GM18502 (cell line): ENCODE measurements at regions not wholly inside any gene's neighbourhood (a gene's known extent, or its start where the extent isn't known, plus 50 kb on each side); places are given as distances from the start of the nearest gene placed in this dataset.
"Not testable (repeated sequence)": the region's sequence is repeated elsewhere in the genome, so short reads cannot be mapped to it uniquely, and the experiment has no call there.

Source experiments
- ATAC-seq: cut with Tn5 transposase; IDR thresholded peaks from one replicate; pipeline ENCODE4 v1.9.1; 2021; ENCODE audit warnings: mild to moderate bottlenecking; ENCODE audit not compliant: unreplicated experiment, poor library complexity

- no peak for ATAC-seq
Measured at GRCh38 chr1:213571419-213571818, 416.4 kb upstream of the PROX1 start.

- no peak for ATAC-seq
Measured at GRCh38 chr1:213571843-213572242, 415.9 kb upstream of the PROX1 start.

DNA sequence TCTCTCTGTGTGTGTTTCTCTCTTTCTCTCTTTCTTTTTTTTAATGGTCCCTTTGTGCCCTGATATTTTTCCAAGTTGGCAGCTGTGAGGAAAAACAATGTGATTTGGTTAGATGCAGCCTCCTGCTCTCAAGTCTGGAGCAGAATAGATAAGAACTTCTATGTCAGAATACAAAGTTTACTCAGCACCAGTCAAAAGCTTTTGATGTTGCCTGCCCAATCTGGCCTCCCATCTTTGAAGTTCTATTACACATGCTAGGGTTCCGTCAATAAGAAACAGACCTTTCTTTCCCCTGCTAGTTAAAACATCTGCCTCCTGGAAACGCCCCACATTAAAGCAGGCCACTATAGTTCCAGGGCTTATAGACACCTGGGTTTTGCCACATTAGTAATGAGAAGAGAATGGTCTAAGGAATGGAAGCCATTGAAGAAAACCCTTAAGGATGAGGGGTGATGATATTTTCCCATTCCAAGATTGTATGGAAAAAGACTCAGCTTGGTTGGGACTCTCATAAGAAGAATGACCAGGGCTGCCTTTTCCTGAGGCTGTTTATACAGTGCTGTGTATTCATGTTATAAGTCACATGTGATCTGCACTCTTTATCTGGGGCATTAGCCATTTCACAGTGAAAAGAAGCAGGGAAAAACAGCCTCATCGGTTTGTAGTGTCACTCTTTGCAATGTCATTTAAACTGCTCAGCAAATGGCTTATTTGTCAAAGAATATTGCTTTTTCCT, 414.7 kb upstream of the PROX1 start:
- no peak for ATAC-seq

GRCh38 chr1:213573648-213574009, 414.1 kb upstream of the PROX1 start:
- no peak for ATAC-seq

DNA sequence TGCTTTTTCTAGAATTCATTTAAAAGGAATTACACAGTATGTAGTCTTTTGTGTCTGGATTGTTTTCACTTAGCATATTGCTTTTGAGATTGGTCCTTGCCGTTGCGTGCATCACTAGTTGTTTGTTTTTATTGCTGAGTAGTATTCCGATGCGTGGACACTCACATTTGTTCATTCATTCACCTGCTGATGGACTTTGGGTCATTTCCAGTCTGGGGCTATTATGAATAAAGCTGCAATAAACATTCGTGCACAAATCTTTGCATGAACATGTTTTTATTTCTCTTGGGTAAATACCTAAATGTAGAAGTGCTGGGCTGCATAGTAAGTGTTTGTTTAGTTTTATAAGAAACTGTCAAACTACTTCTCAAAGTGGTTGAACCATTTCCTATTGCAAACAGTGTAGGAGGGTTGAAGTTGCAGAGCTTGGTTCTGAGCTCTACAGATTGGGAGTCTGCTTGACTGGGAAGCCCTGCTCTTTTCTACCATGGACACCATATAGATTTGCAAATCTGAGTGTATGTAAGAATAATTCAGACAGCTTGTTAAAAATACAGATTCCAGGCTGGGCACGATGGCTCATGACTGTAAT, 404.7 kb upstream of the PROX1 start:
- ATAC-seq = no peak

GRCh38 chr1:213584272-213584671, 403.5 kb upstream of the PROX1 start:
- ATAC-seq = no peak

GRCh38 chr1:213585402-213585801, 402.4 kb upstream of the PROX1 start:
- no peak for ATAC-seq

- ATAC-seq = no peak
Measured at GRCh38 chr1:213585959-213586586, 401.7 kb upstream of the PROX1 start.

GRCh38 chr1:213586587-213586972, 401.2 kb upstream of the PROX1 start:
- no peak for ATAC-seq

DNA sequence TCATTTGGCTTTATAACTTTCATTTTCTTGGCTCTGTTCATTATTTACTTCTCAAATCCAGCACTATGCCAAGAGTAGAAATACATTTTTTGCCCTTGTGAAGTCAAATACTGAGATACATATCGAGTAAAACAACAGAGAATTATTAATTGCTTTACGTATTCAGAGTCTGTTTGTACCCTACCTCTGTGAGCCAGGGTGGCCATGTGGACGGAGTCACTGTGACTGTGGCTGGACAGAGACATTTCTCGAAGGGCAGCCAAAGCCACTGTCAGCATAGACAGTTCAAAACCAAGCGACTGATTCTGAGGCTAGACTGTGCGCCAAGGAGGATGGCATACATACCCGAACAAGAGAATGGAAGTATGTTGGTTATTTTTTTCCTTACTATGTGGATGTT, 391.0 kb upstream of the PROX1 start:
- no peak for ATAC-seq

GRCh38 chr1:213598263-213598662, 389.5 kb upstream of the PROX1 start:
- ATAC-seq = no peak

DNA sequence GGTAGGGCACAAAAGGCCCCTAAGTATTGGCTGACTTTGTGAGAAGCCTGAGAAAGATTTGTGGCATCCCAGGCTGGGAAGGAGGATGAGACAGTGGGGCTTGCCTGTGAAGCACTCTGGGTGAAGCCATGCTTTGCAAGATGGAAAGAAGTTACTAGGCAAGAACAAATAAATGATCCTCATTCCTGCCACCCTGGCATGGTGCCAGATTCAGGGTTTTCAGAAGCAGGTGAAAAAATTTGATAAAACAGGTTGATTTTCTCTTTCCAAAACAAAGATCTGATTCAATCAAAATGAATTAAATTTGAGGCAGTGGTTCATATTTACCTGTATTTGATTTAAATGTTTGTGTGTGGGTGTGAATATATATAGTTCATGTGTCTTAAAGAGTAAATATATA, 386.9 kb upstream of the PROX1 start:
- ATAC-seq = no peak

- not testable (repeated sequence) for ATAC-seq
Measured at GRCh38 chr1:213601705-213602104, 386.1 kb upstream of the PROX1 start.

GRCh38 chr1:213602796-213603486, 384.8 kb upstream of the PROX1 start:
- ATAC-seq = no peak

- ATAC-seq = no peak
Measured at GRCh38 chr1:213604477-213604876, 383.3 kb upstream of the PROX1 start.

DNA sequence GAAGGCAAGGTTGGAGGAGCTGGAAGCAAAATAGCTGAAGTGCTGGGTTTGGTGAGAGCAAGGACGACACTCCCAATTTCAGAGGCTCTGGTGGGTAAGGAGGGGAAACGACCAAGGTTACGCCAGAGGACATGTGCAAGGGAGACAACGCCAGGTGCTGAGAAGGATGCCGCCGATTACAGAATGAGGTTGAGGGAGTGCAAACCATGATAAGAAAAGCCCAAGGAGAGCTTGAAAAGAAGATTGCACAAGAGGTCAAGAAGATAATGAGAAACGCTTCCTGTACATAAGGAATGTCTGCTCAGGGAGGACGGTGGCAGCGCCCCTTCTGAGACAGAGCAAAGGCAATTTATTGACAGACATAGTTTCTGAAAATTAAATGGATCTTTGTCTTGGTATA, 382.0 kb upstream of the PROX1 start:
- ATAC-seq = no peak

- no peak for ATAC-seq
Measured at GRCh38 chr1:213606252-213606820, 381.4 kb upstream of the PROX1 start.

- ATAC-seq = no peak
Measured at GRCh38 chr1:213613549-213613948, 374.2 kb upstream of the PROX1 start.

- ATAC-seq = no peak
Measured at GRCh38 chr1:213615226-213615916, 372.4 kb upstream of the PROX1 start.

DNA sequence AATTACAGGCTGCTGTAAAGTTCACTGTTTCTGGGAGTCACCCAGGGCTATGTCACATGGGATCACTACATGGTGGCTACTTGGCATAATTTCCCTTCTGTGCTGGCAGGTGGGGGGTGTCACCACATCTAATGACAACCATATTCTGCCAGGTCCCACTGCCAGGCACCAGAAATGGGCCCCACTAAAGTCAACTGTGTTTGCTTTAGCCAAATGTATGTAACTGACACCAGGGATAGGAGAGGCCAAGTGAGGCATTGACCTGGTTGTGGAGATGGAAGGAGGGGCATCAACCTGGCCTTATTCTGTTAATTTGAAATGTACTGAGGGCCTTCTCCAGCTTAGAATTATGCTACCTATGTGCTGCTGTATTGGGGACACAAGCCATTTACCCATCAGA, 370.6 kb upstream of the PROX1 start:
- ATAC-seq = no peak
